Ovary (tissue), 7 donors: ENCODE measurements at regions not wholly inside any gene's neighbourhood (a gene's known extent, or its start where the extent isn't known, plus 50 kb on each side); places are given as distances from the start of the nearest gene placed in this dataset.
"Not testable (repeated sequence)": the region's sequence is repeated elsewhere in the genome, so short reads cannot be mapped to it uniquely, and the experiment has no call there.

Source experiments
- DNase-seq, 5 donors: peaks; one replicate each; pipeline ENCODE4 v3.0.0-alpha.2; 2019 to 2020
- H3K27ac ChIP-seq, 2 donors: fragments of 200-600 bp; one replicate each; pipeline versions ENCODE4 v1.5.1 to v1.8.0; 2019 to 2022
- H3K27me3 ChIP-seq: fragments of 200-600 bp; one replicate; pipeline ENCODE4 v1.8.0; 2022
- H3K36me3 ChIP-seq: fragments of 200-600 bp; sonication (generic); one replicate; pipeline ENCODE4 v1.5.1; 2019
- H3K4me1 ChIP-seq: one replicate; pipeline ENCODE4 v1.8.1; 2013; ENCODE audit warnings: mild to moderate bottlenecking, moderate library complexity; ENCODE audit not compliant: insufficient read depth
- H3K4me3 ChIP-seq: fragments of 200-600 bp; sonication (generic); one replicate; pipeline ENCODE4 v1.5.1; 2017
- H3K9me3 ChIP-seq, 2 donors: fragments of 200-600 bp in 1 of 2; sonication (generic) in 1 of 2; one replicate each; pipeline versions ENCODE4 v1.5.1 to v1.8.1; 2013 to 2019; ENCODE audit warnings: mild to moderate bottlenecking in 1 of 2, moderate library complexity in 1 of 2
- EP300 ChIP-seq: sonication (generic); formaldehyde crosslinking; IDR thresholded peaks from one replicate; pipeline ENCODE4 v1.6.1; 2017; ENCODE audit warnings: antibody characterized with exemption
- POLR2A ChIP-seq: fragments of 450-650 bp; IDR thresholded peaks from one replicate; pipeline ENCODE4 v1.6.1; 2017; ENCODE audit warnings: antibody characterized with exemption, mild to moderate bottlenecking, moderate library complexity
- WGBS, 3 donors: extraction: QIAGEN DNeasy Blood & Tissue Kit in 1 of 3; methylation state at CpG; one replicate each; pipeline versions ENCODE4 v1.1.5 to v1.1.7; 2013 to 2017; 5-methylcytosine and 5-hydroxymethylcytosine counted together
- intact Hi-C, 4 donors: fragments of 100-400 bp; cut with DNase I; formaldehyde crosslinking; loops; one replicate each; pipeline versions ENCODE4 v1.11.0 to v1.15.1; 2022 to 2023
- TF ChIP-seq, protein P1 (sequence below), 3 donors: fragments of 450-650 bp in 2 of 3; fragments of 200-600 bp in 1 of 3; IDR thresholded peaks; one replicate each; pipeline versions ENCODE4 v1.5.1 to v1.8.0; 2016 to 2022; ENCODE audit warnings: antibody characterized with exemption in 3 of 3, mild to moderate bottlenecking in 1 of 3
- donor health status: DM: no; HTN: no; CAD: no; lungs with moderate emphysema.
- donor health status: DM: no; HTN: no; CAD: no.
- donor health status: Bipolar disorder and iron deficiency.
- donor health status: DM: no; HTN: no; CAD: no.
- donor health status: DM: yes; HTN: yes; CAD: no.

- Histone ChIP-seq H3K36me3 (no peaks in the 10 kb centered on the region), H3K27me3 (no peaks in the 10 kb centered on the region), H3K4me3 (no peak overlapping the region), H3K4me1 (no peaks in the 10 kb centered on the region), H3K27ac (no peak overlapping the region), H3K9me3 (no peaks in the 10 kb centered on the region)
- intact Hi-C loops, result no loop called here
- WGBS, 3 donors, result 23 to 35% (median 33%) methylated on average over 2 of the region's 2 CpGs
- no peak for DNase-seq
- TF ChIP-seq POLR2A, result no peak
- TF ChIP-seq, protein P1, sequence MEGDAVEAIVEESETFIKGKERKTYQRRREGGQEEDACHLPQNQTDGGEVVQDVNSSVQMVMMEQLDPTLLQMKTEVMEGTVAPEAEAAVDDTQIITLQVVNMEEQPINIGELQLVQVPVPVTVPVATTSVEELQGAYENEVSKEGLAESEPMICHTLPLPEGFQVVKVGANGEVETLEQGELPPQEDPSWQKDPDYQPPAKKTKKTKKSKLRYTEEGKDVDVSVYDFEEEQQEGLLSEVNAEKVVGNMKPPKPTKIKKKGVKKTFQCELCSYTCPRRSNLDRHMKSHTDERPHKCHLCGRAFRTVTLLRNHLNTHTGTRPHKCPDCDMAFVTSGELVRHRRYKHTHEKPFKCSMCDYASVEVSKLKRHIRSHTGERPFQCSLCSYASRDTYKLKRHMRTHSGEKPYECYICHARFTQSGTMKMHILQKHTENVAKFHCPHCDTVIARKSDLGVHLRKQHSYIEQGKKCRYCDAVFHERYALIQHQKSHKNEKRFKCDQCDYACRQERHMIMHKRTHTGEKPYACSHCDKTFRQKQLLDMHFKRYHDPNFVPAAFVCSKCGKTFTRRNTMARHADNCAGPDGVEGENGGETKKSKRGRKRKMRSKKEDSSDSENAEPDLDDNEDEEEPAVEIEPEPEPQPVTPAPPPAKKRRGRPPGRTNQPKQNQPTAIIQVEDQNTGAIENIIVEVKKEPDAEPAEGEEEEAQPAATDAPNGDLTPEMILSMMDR (IDR thresholded peaks at IDR 0.05), result no peak
- no peak for TF ChIP-seq EP300
Observed at GRCh38 chr12:128033473-128033872, 233.5 kb upstream of the TMEM132C start.

- no peaks in the 10 kb centered on the region for H3K9me3 ChIP-seq
- 87 to 91% (median 90%) methylated on average over 4 of the region's 4 CpGs for WGBS, 3 donors
- TF ChIP-seq EP300 (no peak), POLR2A (no peak)
- TF ChIP-seq, protein P1 (IDR thresholded peaks at IDR 0.05), result no peak
- intact Hi-C loops, result no loop called here
- H3K36me3 ChIP-seq, result no peaks in the 10 kb centered on the region
- H3K27ac ChIP-seq, result no peak overlapping the region
- no peak overlapping the region for H3K4me3 ChIP-seq
- DNase-seq, result no peak
- no peaks in the 10 kb centered on the region for H3K4me1 ChIP-seq
- no peaks in the 10 kb centered on the region for H3K27me3 ChIP-seq
Observed at GRCh38 chr12:128040971-128041370, 226.0 kb upstream of the TMEM132C start.

- H3K27me3 ChIP-seq, DNase-seq, H3K36me3 ChIP-seq, H3K4me1 ChIP-seq, H3K9me3 ChIP-seq, intact Hi-C loops, H3K4me3 ChIP-seq, H3K27ac ChIP-seq: not testable (repeated sequence)
- WGBS, 3 donors, result 77 to 94% (median 82%) methylated on average over 9 to 10 of the region's 10 CpGs
Observed at GRCh38 chr12:128042283-128042682, 224.7 kb upstream of the TMEM132C start.

DNA sequence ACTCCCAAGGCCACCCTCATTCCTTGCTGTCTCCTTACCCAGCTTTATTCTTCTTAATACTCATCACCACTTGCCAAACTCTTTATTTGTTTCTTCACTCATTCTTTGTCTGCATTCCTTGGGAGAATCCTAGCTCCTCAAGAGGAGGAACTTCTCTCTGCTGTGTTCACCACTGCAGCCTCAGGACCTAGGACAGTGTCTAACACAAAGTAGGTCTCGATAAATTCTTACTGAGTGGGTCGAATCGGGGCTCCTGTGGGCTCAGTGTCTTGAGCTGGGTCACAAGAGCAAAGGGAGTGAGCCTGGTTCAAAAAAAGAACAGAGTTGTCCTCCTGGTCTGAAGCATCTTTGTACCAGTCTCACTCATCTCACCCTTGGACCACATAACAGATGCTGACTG is 224.1 kb upstream of the TMEM132C start:
- 80 to 97% (median 83%) methylated on average over 3 of the region's 3 CpGs for WGBS, 3 donors
- no peak for TF ChIP-seq POLR2A
- TF ChIP-seq, protein P1 (IDR thresholded peaks at IDR 0.05), result no peak
- no peak for TF ChIP-seq EP300
- intact Hi-C loops, result no loop called here

DNA sequence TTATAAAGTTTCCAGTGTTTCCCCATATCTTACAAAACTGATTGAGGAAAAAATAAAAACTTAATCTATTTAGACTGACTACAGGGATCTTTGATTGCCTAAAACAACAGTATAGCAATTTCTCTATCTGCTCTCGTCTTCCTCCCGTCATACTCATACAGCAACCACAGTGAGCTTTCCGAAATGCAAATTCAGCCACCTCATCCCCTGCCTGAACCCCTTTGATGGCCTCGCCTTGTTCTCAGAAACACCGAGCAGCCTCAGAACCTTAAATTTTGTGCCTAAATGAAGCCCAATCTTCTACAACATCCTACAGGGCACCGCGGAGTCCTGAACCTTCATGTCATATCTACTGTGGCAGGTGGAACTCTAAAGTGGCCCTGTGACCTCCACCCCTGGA is 223.7 kb upstream of the TMEM132C start:
- no peak for TF ChIP-seq POLR2A
- Histone ChIP-seq H3K9me3 (no peaks in the 10 kb centered on the region), H3K27me3 (no peaks in the 10 kb centered on the region), H3K4me1 (no peaks in the 10 kb centered on the region), H3K36me3 (no peaks in the 10 kb centered on the region), H3K4me3 (no peak overlapping the region), H3K27ac (no peak overlapping the region)
- 77 to 89% (median 88%) methylated on average over 7 of the region's 7 CpGs for WGBS, 3 donors
- DNase-seq, result no peak
- intact Hi-C loops, result no loop called here

More for the DNA sequence above, 224.1 kb upstream of the TMEM132C start:
- no peak overlapping the region for H3K4me3 ChIP-seq
- no peaks in the 10 kb centered on the region for H3K4me1 ChIP-seq
- no peaks in the 10 kb centered on the region for H3K9me3 ChIP-seq
- no peak for DNase-seq
- no peaks in the 10 kb centered on the region for H3K27me3 ChIP-seq
- H3K27ac ChIP-seq, result no peak overlapping the region
- H3K36me3 ChIP-seq, result no peaks in the 10 kb centered on the region
